Skeletal muscle cell (primary cell): ENCODE measurements at regions not wholly inside any gene's neighbourhood (a gene's known extent, or its start where the extent isn't known, plus 50 kb on each side); places are given as distances from the start of the nearest gene placed in this dataset.
"Not testable (repeated sequence)": the region's sequence is repeated elsewhere in the genome, so short reads cannot be mapped to it uniquely, and the experiment has no call there.

Source experiments
- DNase-seq: peaks from one replicate; pipeline ENCODE4 v3.0.0-alpha.2; 2010; ENCODE audit warnings: low read depth
- H3K4me3 ChIP-seq: 2 replicates; pipeline ENCODE4 v1.5.1; 2011; ENCODE audit warnings: low read depth, mild to moderate bottlenecking, control low read depth, low read length, moderate library complexity

- H3K4me3 ChIP-seq, result no peak overlapping the region
- no peak for DNase-seq
Observed at GRCh38 chr3:159246385-159246784, 444.5 kb downstream of the MFSD1 start.

GRCh38 chr3:159249472-159250174 is 447.8 kb downstream of the MFSD1 start:
- no peak overlapping the region for H3K4me3 ChIP-seq
- DNase-seq, result no peak

GRCh38 chr3:159250961-159251360 is 449.1 kb downstream of the MFSD1 start:
- no peak overlapping the region for H3K4me3 ChIP-seq
- DNase-seq, result no peak

- H3K4me3 ChIP-seq, result no peak overlapping the region
- no peak for DNase-seq
Observed at GRCh38 chr3:159252274-159252673, 450.4 kb downstream of the MFSD1 start.

- DNase-seq, result no peak
- H3K4me3 ChIP-seq, result no peak overlapping the region
Observed at GRCh38 chr3:159252772-159253384, 451.0 kb downstream of the MFSD1 start.

- H3K4me3 ChIP-seq, result no peak overlapping the region
- DNase-seq, result no peak
Observed at GRCh38 chr3:159253860-159254259, 452.0 kb downstream of the MFSD1 start.

- no peak overlapping the region for H3K4me3 ChIP-seq
- DNase-seq, result no peak
Observed at GRCh38 chr3:159257954-159258353, 456.1 kb downstream of the MFSD1 start.

GRCh38 chr3:159258934-159259333 is 457.1 kb downstream of the MFSD1 start:
- no peak for DNase-seq
- no peak overlapping the region for H3K4me3 ChIP-seq

GRCh38 chr3:159260049-159260662 is 458.3 kb downstream of the MFSD1 start:
- DNase-seq, result peak; percentile 32
- H3K4me3 ChIP-seq, result no peak overlapping the region

GRCh38 chr3:159261333-159261732 is 459.5 kb downstream of the MFSD1 start:
- not testable (repeated sequence) for H3K4me3 ChIP-seq, DNase-seq

GRCh38 chr3:159263750-159264553 is 462.1 kb downstream of the MFSD1 start:
- no peak for DNase-seq
- no peak overlapping the region for H3K4me3 ChIP-seq

- DNase-seq, result no peak
- no peak overlapping the region for H3K4me3 ChIP-seq
Observed at GRCh38 chr3:159265705-159266104, 463.9 kb downstream of the MFSD1 start.

GRCh38 chr3:159266779-159267178 is 464.9 kb downstream of the MFSD1 start:
- H3K4me3 ChIP-seq, result no peak overlapping the region
- DNase-seq, result no peak

- H3K4me3 ChIP-seq, result no peak overlapping the region
- no peak for DNase-seq
Observed at GRCh38 chr3:159271799-159272512, 470.1 kb downstream of the MFSD1 start.

GRCh38 chr3:159273070-159273469 is 471.2 kb downstream of the MFSD1 start:
- no peak overlapping the region for H3K4me3 ChIP-seq
- DNase-seq, result no peak

- no peak overlapping the region for H3K4me3 ChIP-seq
- DNase-seq, result no peak
Observed at GRCh38 chr3:159273608-159274007, 471.8 kb downstream of the MFSD1 start.

GRCh38 chr3:159275741-159276140 is 473.9 kb downstream of the MFSD1 start:
- no peak for DNase-seq

GRCh38 chr3:159277814-159278213 is 476.0 kb downstream of the MFSD1 start:
- no peak overlapping the region for H3K4me3 ChIP-seq
- DNase-seq, result no peak

More at GRCh38 chr3:159275741-159276140, 473.9 kb downstream of the MFSD1 start:
- no peak overlapping the region for H3K4me3 ChIP-seq

GRCh38 chr3:159280386-159281191 is 478.7 kb downstream of the MFSD1 start:
- no peak for DNase-seq
- no peak overlapping the region for H3K4me3 ChIP-seq
